GM12892 (cell line): ENCODE measurements at regions not wholly inside any gene's neighbourhood (a gene's known extent, or its start where the extent isn't known, plus 50 kb on each side); places are given as distances from the start of the nearest gene placed in this dataset.

Experiments
- POLR2AphosphoS5 ChIP-seq: IDR thresholded peaks from 2 replicates; pipeline ENCODE4 v1.6.1; 2011; ENCODE audit warnings: low read depth, low read length, control low read depth
- TAF1 ChIP-seq: IDR thresholded peaks from 2 replicates; pipeline ENCODE4 v1.6.1; 2011; ENCODE audit warnings: low read depth, mild to moderate bottlenecking, control low read depth, low read length, borderline replicate concordance

- TF ChIP-seq POLR2AphosphoS5 = no peak
- TF ChIP-seq TAF1 = no peak
Measured at GRCh38 chr6:164042212-164042611, 627.7 kb downstream of the QKI start.
